ENCODE measurements at regions not wholly inside any gene's neighbourhood (a gene's known extent, or its start where the extent isn't known, plus 50 kb on each side); places are given as distances from the start of the nearest gene placed in this dataset.

DNA sequence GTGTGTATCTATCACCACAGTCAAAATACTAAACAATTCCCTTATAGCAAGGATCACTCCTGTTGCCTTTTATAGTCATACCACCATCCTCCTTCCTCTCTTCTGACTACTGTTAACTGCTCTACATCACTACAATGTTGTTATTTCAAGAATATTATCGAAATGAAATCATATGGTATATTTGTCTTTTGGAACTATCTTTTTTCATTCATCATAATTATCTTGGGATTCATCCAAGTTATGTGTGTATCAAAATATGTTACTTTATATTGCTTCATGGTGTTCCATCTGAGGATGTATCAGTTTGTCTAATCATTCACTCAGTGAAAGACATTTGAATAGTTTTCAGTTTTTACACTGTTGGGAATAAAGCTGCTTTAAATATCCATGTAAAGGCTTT, 1423.0 kb upstream of the PIK3C3 start:
- H3K9me3 ChIP-seq (ENCODE audit: control insufficient read depth, low read length): no peaks in the 10 kb centered on the region
- DNase-seq (ENCODE audit: low read depth): peak; percentile 10
- H3K9ac ChIP-seq (ENCODE audit: low read length): no peak overlapping the region
- H3K4me3 ChIP-seq (ENCODE audit: low read length): no peak overlapping the region
- no peaks in the 10 kb centered on the region for H3K4me1 ChIP-seq (ENCODE audit: control insufficient read depth, insufficient read depth, low read length)
- H3K36me3 ChIP-seq (ENCODE audit: control insufficient read depth, insufficient read depth, low read length, severe bottlenecking): no peaks in the 10 kb centered on the region
- H3K27me3 ChIP-seq (replicated peaks; ENCODE audit: control insufficient read depth, insufficient read depth, low read length): no peaks in the 10 kb centered on the region

DNA sequence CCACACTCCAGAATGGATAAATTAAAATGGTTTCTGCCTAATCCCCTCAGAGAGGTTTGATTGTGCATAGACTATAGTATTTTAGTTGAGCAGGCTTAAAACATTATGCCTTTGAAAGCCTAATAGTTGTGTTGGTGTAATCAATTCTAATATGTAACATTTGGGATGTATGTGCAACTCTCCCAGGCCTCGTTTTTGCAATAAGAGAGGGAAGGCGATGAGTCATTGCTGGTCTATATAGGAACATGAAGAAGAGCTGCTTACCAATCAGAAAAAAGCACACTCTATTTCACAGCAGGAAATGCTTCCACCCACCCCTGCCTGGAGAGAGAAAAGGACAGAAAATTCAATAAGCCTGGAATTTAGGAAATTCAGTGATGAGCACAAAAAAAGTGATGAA, 1424.0 kb upstream of the PIK3C3 start:
- no peaks in the 10 kb centered on the region for H3K9me3 ChIP-seq (ENCODE audit: control insufficient read depth, low read length)
- no peaks in the 10 kb centered on the region for H3K36me3 ChIP-seq (ENCODE audit: control insufficient read depth, insufficient read depth, low read length, severe bottlenecking)
- peak; percentile 21 for DNase-seq (ENCODE audit: low read depth)
- no peak overlapping the region for H3K9ac ChIP-seq (ENCODE audit: low read length)
- H3K27me3 ChIP-seq (replicated peaks; ENCODE audit: control insufficient read depth, insufficient read depth, low read length): no peaks in the 10 kb centered on the region
- no peak overlapping the region for H3K4me3 ChIP-seq (ENCODE audit: low read length)
- no peaks in the 10 kb centered on the region for H3K4me1 ChIP-seq (ENCODE audit: control insufficient read depth, insufficient read depth, low read length)

DNA sequence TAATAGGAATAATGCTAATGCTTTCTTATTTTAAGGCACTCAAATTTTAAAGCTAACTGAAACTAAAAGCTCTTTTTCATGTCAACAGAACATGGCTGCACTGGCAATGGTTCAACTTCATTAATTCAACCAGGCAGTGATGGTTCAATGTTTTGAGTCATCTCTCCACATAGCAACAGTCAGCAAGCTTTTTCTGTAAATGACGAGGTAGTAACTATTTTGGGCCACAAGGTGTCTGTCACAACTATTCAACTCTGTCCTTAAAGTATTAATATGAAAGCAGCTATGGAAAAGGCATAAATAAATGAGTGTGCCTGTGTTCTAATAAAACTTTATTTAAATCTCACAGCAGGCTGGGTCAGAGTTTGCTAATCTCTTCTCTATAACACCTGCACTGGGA, 1425.6 kb upstream of the PIK3C3 start:
- H3K4me3 ChIP-seq (ENCODE audit: low read length): no peak overlapping the region
- DNase-seq (ENCODE audit: low read depth): no peak
- no peaks in the 10 kb centered on the region for H3K9me3 ChIP-seq (ENCODE audit: control insufficient read depth, low read length)
- no peaks in the 10 kb centered on the region for H3K4me1 ChIP-seq (ENCODE audit: control insufficient read depth, insufficient read depth, low read length)
- H3K9ac ChIP-seq (ENCODE audit: low read length): no peak overlapping the region
- no peaks in the 10 kb centered on the region for H3K27me3 ChIP-seq (replicated peaks; ENCODE audit: control insufficient read depth, insufficient read depth, low read length)
- no peaks in the 10 kb centered on the region for H3K36me3 ChIP-seq (ENCODE audit: control insufficient read depth, insufficient read depth, low read length, severe bottlenecking)

DNA sequence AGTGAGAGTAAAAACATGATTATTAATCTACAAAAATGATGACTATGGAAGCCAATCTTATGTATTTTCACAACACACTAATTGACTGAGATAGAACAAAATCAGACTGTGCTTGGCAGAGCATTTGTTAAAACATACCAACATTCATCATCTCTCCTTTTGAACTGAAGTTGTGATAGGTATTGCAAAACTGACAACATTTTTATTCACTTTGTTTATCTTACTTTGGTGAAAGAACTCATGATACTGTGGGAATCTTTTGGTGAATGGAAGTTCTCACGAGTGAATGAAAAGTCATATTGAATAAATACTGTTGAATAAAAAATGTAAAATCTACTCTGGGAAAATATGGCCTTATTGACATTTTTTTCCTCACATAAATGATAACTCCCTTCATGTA, 1430.2 kb upstream of the PIK3C3 start:
- Histone ChIP-seq H3K27me3 (replicated peaks; ENCODE audit: control insufficient read depth, insufficient read depth, low read length) (no peaks in the 10 kb centered on the region), H3K36me3 (ENCODE audit: control insufficient read depth, insufficient read depth, low read length, severe bottlenecking) (no peaks in the 10 kb centered on the region), H3K9me3 (ENCODE audit: control insufficient read depth, low read length) (no peaks in the 10 kb centered on the region), H3K4me3 (ENCODE audit: low read length) (no peak overlapping the region), H3K4me1 (ENCODE audit: control insufficient read depth, insufficient read depth, low read length) (no peaks in the 10 kb centered on the region), H3K9ac (ENCODE audit: low read length) (no peak overlapping the region)
- peak; percentile 4 for DNase-seq (ENCODE audit: low read depth)

DNA sequence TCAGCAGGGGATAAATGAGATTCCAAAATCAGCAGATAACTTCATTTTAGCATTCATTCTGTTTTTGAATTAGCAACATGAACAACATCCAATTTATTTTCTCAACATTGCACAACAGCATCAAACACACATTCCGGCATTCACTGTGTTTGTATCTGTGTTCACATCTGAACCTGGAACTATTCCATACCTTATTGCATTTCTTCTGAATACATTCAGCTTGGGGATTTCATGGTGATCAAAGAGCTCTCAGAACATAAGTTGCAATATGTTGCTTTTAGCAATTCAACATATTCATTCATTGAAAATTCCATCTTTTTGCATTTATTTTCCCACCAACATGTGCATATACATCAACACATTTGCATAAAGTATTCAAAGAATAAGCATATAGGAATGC, 1431.7 kb upstream of the PIK3C3 start:
- Histone ChIP-seq H3K36me3 (ENCODE audit: control insufficient read depth, insufficient read depth, low read length, severe bottlenecking) (no peaks in the 10 kb centered on the region), H3K9ac (ENCODE audit: low read length) (no peak overlapping the region), H3K4me3 (ENCODE audit: low read length) (no peak overlapping the region), H3K9me3 (ENCODE audit: control insufficient read depth, low read length) (no peaks in the 10 kb centered on the region), H3K4me1 (ENCODE audit: control insufficient read depth, insufficient read depth, low read length) (no peaks in the 10 kb centered on the region), H3K27me3 (replicated peaks; ENCODE audit: control insufficient read depth, insufficient read depth, low read length) (no peaks in the 10 kb centered on the region)
- peak; percentile 10 for DNase-seq (ENCODE audit: low read depth)

DNA sequence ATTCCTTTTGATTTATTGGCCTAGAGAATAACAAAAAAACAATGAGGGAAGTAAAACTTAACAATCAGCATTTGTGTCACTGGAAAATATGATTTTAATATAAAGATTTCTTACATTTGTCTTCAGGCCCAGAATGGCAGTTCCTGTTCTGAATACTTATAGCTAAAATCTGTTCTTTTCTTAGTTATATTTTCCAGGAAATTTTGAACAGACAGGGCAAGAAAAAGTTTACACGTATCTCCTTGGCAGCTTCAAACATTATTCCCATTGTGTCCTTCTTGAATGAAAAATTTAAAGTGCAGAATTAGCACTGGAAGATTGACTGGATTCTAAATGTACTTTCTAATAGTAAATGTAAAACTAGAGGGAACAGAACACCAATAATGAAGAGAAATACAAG, 1454.0 kb upstream of the PIK3C3 start:
- Histone ChIP-seq H3K4me1 (ENCODE audit: control insufficient read depth, insufficient read depth, low read length) (no peaks in the 10 kb centered on the region), H3K36me3 (ENCODE audit: control insufficient read depth, insufficient read depth, low read length, severe bottlenecking) (no peaks in the 10 kb centered on the region)

DNA sequence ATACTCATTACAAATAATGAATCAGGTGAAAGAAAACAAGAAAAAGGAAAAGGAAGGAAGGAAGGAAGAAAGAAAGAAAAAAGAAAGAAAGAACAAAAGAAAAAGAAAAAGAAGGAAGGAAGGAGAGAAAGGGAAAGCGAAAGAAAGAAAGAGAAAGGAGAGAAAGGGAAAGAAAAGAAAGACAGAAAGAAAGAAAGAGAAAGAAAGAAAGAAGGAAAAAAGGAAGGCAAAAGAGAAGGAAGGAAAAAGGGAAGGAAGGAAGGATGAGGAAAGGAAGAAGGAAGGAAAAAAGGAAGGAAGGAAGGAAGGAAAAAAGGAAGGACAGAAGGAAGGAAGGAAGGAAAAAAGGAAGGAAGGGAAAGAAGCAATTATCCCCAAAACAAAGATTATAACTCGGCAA, 1460.4 kb upstream of the PIK3C3 start:
- no peak overlapping the region for H3K9ac ChIP-seq (ENCODE audit: low read length)
- no peak for DNase-seq (ENCODE audit: low read depth)
- H3K9me3 ChIP-seq (ENCODE audit: control insufficient read depth, low read length): no peaks in the 10 kb centered on the region
- no peaks in the 10 kb centered on the region for H3K27me3 ChIP-seq (replicated peaks; ENCODE audit: control insufficient read depth, insufficient read depth, low read length)
- no peaks in the 10 kb centered on the region for H3K36me3 ChIP-seq (ENCODE audit: control insufficient read depth, insufficient read depth, low read length, severe bottlenecking)
- H3K4me1 ChIP-seq (ENCODE audit: control insufficient read depth, insufficient read depth, low read length): no peaks in the 10 kb centered on the region
- no peak overlapping the region for H3K4me3 ChIP-seq (ENCODE audit: low read length)

More for the DNA sequence above, 1454.0 kb upstream of the PIK3C3 start:
- H3K9ac ChIP-seq (ENCODE audit: low read length): no peak overlapping the region
- no peak overlapping the region for H3K4me3 ChIP-seq (ENCODE audit: low read length)
- no peak for DNase-seq (ENCODE audit: low read depth)
- no peaks in the 10 kb centered on the region for H3K9me3 ChIP-seq (ENCODE audit: control insufficient read depth, low read length)
- no peaks in the 10 kb centered on the region for H3K27me3 ChIP-seq (replicated peaks; ENCODE audit: control insufficient read depth, insufficient read depth, low read length)

DNA sequence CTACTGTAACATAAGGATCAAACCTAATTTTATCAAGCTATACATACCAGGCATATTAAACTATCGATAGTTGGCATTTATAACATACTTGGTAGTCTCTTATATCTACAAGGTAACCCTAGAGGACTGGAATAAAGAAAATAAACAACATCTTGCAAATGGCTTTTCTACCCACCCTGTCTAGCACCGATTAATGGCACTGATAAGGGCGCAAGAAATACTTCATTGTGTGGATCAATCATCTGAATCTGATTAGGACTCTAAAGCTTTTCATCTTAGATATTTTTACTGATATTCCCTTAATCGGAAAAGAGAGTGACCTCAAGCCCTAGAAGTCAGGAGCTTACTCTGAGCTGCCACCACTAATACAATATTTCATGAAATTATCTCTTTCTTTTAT, 1461.7 kb upstream of the PIK3C3 start:
- Histone ChIP-seq H3K27me3 (replicated peaks; ENCODE audit: control insufficient read depth, insufficient read depth, low read length) (no peaks in the 10 kb centered on the region), H3K9ac (ENCODE audit: low read length) (no peak overlapping the region), H3K36me3 (ENCODE audit: control insufficient read depth, insufficient read depth, low read length, severe bottlenecking) (no peaks in the 10 kb centered on the region), H3K9me3 (ENCODE audit: control insufficient read depth, low read length) (no peaks in the 10 kb centered on the region), H3K4me1 (ENCODE audit: control insufficient read depth, insufficient read depth, low read length) (no peaks in the 10 kb centered on the region), H3K4me3 (ENCODE audit: low read length) (no peak overlapping the region)
- DNase-seq (ENCODE audit: low read depth): no peak

DNA sequence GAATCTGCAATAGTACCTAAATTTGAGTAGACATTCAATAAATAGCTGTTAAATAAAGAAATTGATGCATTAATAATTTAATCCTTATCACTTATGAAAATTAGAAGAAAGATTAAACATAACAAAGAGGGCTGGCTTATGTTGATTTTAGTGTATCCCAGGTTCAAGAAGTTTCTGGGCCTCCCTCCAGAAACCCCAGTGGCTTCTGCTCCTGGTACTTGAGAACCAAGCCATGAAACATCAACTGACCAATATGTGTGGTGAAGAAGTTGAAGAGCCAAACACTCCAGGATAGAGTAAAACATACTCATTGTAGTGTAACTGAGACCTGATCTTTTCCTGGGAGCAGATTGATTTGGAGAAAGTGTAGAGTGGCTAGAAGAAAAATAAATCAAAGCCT, 1465.7 kb upstream of the PIK3C3 start:
- no peak for DNase-seq (ENCODE audit: low read depth)
- Histone ChIP-seq H3K36me3 (ENCODE audit: control insufficient read depth, insufficient read depth, low read length, severe bottlenecking) (no peaks in the 10 kb centered on the region), H3K27me3 (replicated peaks; ENCODE audit: control insufficient read depth, insufficient read depth, low read length) (no peaks in the 10 kb centered on the region), H3K9me3 (ENCODE audit: control insufficient read depth, low read length) (no peaks in the 10 kb centered on the region), H3K4me1 (ENCODE audit: control insufficient read depth, insufficient read depth, low read length) (no peaks in the 10 kb centered on the region), H3K9ac (ENCODE audit: low read length) (no peak overlapping the region), H3K4me3 (ENCODE audit: low read length) (no peak overlapping the region)

DNA sequence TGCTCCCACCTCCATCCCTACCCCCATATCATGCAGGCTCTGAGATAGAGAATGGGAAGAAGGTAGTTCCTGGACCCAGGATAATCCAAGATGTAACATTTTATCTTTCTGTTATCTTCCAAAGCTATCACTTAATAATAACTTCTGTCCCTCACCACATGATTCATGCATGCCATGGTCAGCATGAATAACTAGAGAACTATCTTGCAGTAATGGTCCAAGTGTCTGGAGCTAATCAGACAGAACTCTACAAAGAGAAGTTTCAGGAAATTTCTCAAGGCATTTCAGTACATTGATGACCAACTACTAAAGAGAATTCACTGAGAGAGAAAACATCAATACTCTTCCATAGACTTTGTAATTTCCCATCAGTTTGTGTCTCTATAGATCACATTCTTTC, 1469.7 kb upstream of the PIK3C3 start:
- H3K9ac ChIP-seq (ENCODE audit: low read length): no peak overlapping the region
- no peaks in the 10 kb centered on the region for H3K36me3 ChIP-seq (ENCODE audit: control insufficient read depth, insufficient read depth, low read length, severe bottlenecking)
- H3K4me1 ChIP-seq (ENCODE audit: control insufficient read depth, insufficient read depth, low read length): no peaks in the 10 kb centered on the region
- H3K4me3 ChIP-seq (ENCODE audit: low read length): no peak overlapping the region
- peak; percentile 64 for DNase-seq (ENCODE audit: low read depth)
- H3K9me3 ChIP-seq (ENCODE audit: control insufficient read depth, low read length): no peaks in the 10 kb centered on the region
- H3K27me3 ChIP-seq (replicated peaks; ENCODE audit: control insufficient read depth, insufficient read depth, low read length): no peaks in the 10 kb centered on the region

DNA sequence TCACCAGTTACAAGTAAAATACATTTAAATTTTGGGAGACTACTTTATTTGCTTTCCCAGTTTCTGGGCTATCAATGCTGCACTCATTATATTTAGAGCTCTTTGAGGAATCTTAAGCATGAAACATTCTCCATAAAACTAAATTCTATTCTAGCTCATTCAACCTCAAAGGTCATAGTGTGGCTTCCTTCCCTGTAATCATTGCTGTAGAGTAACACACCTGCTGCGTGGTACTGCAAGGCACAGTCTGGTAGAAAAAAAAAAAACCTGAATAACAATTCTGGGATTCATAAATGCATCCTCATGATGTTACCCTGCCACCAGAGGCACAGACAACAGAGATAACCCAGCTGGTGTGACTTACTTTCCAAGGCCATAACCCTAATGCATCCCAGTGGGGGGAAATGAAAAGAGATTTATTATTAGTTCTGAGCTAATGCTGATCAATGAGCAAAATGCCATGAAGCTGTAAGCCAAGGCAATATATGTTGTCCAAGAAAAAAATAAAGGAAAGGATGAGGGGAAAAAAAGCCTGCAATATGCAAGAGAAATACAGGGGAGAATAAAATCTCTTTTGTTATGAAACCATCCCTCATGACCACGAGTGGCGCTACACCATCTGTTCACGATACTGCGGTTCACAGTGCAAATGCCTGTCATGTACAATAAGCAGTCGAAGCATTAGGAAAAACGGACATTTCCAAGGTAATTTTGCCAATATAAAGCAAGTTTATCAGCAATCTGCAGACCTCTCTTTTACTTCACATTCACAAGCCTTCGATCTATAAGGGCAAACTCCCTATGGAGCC, 1481.6 kb upstream of the PIK3C3 start:
- Histone ChIP-seq H3K9ac (ENCODE audit: low read length) (no peak overlapping the region), H3K27me3 (replicated peaks; ENCODE audit: control insufficient read depth, insufficient read depth, low read length) (no peaks in the 10 kb centered on the region), H3K36me3 (ENCODE audit: control insufficient read depth, insufficient read depth, low read length, severe bottlenecking) (no peaks in the 10 kb centered on the region), H3K4me1 (ENCODE audit: control insufficient read depth, insufficient read depth, low read length) (no peaks in the 10 kb centered on the region), H3K9me3 (ENCODE audit: control insufficient read depth, low read length) (no peaks in the 10 kb centered on the region), H3K4me3 (ENCODE audit: low read length) (no peak overlapping the region)
- DNase-seq (ENCODE audit: low read depth): no peak

DNA sequence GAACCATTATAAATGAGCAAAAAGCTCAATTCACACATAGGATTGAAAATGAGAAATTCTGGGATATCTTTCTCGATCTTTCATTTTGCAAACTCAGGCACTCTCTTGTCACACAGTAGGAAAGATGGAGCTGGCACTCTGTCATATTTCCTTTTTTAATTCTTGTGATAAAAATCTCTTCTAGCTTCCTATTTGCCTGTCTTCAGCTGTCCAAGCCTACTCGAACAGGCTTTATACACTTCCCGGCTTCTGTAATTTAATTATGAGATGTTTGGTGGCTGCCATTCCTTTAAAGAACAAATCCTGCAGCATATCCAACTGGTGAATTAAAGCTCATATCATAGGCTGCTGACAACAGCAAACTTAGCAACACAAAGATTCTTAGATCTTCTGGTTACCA, 1484.3 kb upstream of the PIK3C3 start:
- Histone ChIP-seq H3K4me3 (ENCODE audit: low read length) (no peak overlapping the region), H3K36me3 (ENCODE audit: control insufficient read depth, insufficient read depth, low read length, severe bottlenecking) (no peaks in the 10 kb centered on the region), H3K9me3 (ENCODE audit: control insufficient read depth, low read length) (no peaks in the 10 kb centered on the region), H3K27me3 (replicated peaks; ENCODE audit: control insufficient read depth, insufficient read depth, low read length) (no peaks in the 10 kb centered on the region), H3K9ac (ENCODE audit: low read length) (no peak overlapping the region), H3K4me1 (ENCODE audit: control insufficient read depth, insufficient read depth, low read length) (no peaks in the 10 kb centered on the region)
- no peak for DNase-seq (ENCODE audit: low read depth)
